Fibroblast of lung (primary cell): ENCODE measurements at regions not wholly inside any gene's neighbourhood (a gene's known extent, or its start where the extent isn't known, plus 50 kb on each side); places are given as distances from the start of the nearest gene placed in this dataset.

Experiments used
- CTCF ChIP-seq, 2 donors: IDR thresholded peaks in 1 of 2; conservative IDR thresholded peaks in 1 of 2; 1 replicate in 1 of 2; 2 replicates in 1 of 2; pipeline ENCODE4 v1.5.1; 2011 to 2012; ENCODE audit warnings: low read length in 2 of 2, control low read depth in 1 of 2, inconsistent platforms in 1 of 2, low read depth in 1 of 2, mild to moderate bottlenecking in 1 of 2
- EZH2 ChIP-seq: IDR thresholded peaks from 2 replicates; pipeline ENCODE4 v1.5.1; 2012; ENCODE audit warnings: low read length, control low read depth, mild to moderate bottlenecking; ENCODE audit errors: missing control alignments

GRCh38 chr10:57627642-57628178 lies 640.0 kb downstream of the IPMK start:
- TF ChIP-seq EZH2 (no peak), CTCF (conservative IDR thresholded peaks at IDR 0.05 in 1 of 2, IDR thresholded peaks at IDR 0.05 in 1 of 2; ENCODE audit: low read depth in 1 of 2, low read length in 2 of 2) (no peak)
